ENCODE measurements at regions not wholly inside any gene's neighbourhood (a gene's known extent, or its start where the extent isn't known, plus 50 kb on each side); places are given as distances from the start of the nearest gene placed in this dataset.

- Mint-ChIP-seq H3K36me3 (ENCODE audit: low read depth) (no peaks in the 10 kb centered on the region), H3K27me3 (no peaks in the 10 kb centered on the region), H3K27ac (no peak overlapping the region), H3K9me3 (peaks cover 7% of the 10 kb centered on the region), H3K4me3 (no peak overlapping the region), H3K4me1 (no peaks in the 10 kb centered on the region)
- POLR2A ChIA-PET: no interaction called here
- DNase-seq: no peak
- CTCF ChIA-PET: no interaction called here
These were observed 115.2 kb upstream of the CDH12 start for GRCh38 chr5:22968386-22968785.

GRCh38 chr5:22965960-22966359, 112.8 kb upstream of the CDH12 start:
- no peak overlapping the region for H3K4me3 Mint-ChIP-seq

GRCh38 chr5:22964632-22965031, 111.5 kb upstream of the CDH12 start:
- no peak for DNase-seq
- Mint-ChIP-seq H3K27me3 (no peaks in the 10 kb centered on the region), H3K9me3 (peaks cover 9% of the 10 kb centered on the region), H3K27ac (no peak overlapping the region), H3K4me1 (no peaks in the 10 kb centered on the region), H3K4me3 (no peak overlapping the region), H3K36me3 (ENCODE audit: low read depth) (no peaks in the 10 kb centered on the region)
- POLR2A ChIA-PET: no interaction called here
- CTCF ChIA-PET: no interaction called here

More at GRCh38 chr5:22965960-22966359, 112.8 kb upstream of the CDH12 start:
- Mint-ChIP-seq H3K27ac (no peak overlapping the region), H3K4me1 (no peaks in the 10 kb centered on the region), H3K27me3 (no peaks in the 10 kb centered on the region), H3K9me3 (peaks cover 9% of the 10 kb centered on the region), H3K36me3 (ENCODE audit: low read depth) (no peaks in the 10 kb centered on the region)
- POLR2A ChIA-PET: no interaction called here
- CTCF ChIA-PET: no interaction called here
- DNase-seq: no peak

DNA sequence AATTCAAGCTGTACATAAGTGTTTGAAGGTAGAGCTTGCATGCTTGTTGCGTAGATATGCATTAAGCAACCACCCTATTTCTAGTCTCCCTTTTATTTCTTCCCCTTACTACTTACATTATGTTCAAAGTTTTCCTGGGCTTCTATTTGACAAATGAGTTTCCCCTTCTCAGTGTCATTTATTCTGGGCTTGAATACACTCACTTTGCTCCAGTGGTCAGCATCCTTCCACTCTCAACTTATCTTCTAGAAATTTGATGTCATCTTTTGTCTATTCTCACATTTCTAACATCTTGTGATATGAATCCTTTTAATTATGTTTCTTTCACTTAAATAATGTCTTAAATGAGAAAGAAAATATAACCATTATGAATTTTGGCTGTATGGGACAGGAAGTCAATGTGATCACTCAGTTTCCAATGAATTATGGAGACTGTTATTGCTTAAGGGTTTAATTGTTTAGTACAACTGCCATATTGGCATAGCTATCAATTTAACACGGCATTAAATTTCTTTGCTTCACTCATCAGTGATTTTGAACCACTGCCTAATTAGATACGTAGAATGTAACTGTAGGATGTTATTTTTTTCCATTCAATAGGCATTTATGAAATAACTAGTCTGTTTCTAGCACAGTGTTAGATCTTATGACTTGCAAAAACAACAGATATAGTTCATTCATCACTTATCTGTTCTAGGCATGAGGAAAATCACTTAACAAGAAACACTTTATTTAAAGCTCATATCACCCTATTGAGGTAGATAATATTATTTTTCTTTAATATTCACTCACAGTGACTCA, 105.5 kb upstream of the CDH12 start:
- POLR2A ChIA-PET: no interaction called here
- no peak for DNase-seq

DNA sequence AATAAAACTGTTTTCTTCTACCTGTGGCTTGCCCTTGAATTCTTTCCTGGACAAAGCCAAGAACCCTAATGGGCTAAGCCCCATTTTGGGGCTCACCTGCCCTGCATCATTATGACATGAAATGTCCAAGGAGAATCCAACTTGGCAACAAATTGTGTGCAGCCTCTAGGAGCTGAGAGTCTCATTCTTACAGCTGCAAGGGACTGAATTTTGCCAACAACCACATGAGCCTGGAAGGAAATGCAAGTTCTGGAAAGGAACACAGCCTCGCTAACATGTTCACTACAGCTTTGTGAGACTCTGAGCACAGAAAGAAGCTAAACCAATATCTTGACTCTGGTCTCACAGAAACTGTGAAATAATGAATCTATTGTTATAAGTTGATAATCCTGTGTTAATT, 94.8 kb upstream of the CDH12 start:
- H3K4me3 Mint-ChIP-seq: no peak overlapping the region
- POLR2A ChIA-PET: no interaction called here
- CTCF ChIA-PET: no interaction called here
- DNase-seq: no peak
- H3K27ac Mint-ChIP-seq: no peak overlapping the region
- H3K36me3 Mint-ChIP-seq (ENCODE audit: low read depth): no peaks in the 10 kb centered on the region
- no peaks in the 10 kb centered on the region for H3K27me3 Mint-ChIP-seq
- no peaks in the 10 kb centered on the region for H3K9me3 Mint-ChIP-seq
- H3K4me1 Mint-ChIP-seq: no peaks in the 10 kb centered on the region

More for the DNA sequence above, 105.5 kb upstream of the CDH12 start:
- no peak overlapping the region for H3K4me3 Mint-ChIP-seq
- peaks cover 6% of the 10 kb centered on the region for H3K9me3 Mint-ChIP-seq
- H3K36me3 Mint-ChIP-seq (ENCODE audit: low read depth): no peaks in the 10 kb centered on the region
- CTCF ChIA-PET: no interaction called here
- no peaks in the 10 kb centered on the region for H3K4me1 Mint-ChIP-seq
- no peak overlapping the region for H3K27ac Mint-ChIP-seq
- H3K27me3 Mint-ChIP-seq: no peaks in the 10 kb centered on the region

DNA sequence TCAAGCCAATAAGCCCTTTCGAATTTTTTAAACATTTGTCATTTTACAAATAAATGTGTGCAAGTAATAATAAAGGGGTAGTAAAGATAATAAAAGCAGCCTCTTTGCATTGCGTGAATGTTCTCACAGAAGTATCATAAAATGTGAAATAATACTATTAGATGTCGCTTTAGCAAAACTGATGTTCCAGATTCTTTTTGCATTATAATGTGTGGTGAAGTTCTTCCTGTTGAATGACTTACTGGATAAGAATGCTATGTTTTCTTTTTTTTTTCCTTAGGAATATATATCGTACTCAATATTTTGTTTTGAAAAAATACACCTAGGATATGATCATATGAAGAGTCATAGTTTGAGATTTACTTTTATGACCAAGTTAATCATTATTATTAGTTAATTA, 85.2 kb upstream of the CDH12 start:
- POLR2A ChIA-PET: no interaction called here
- Mint-ChIP-seq H3K27me3 (no peaks in the 10 kb centered on the region), H3K27ac (no peak overlapping the region), H3K36me3 (ENCODE audit: low read depth) (no peaks in the 10 kb centered on the region), H3K4me3 (no peak overlapping the region), H3K4me1 (no peaks in the 10 kb centered on the region), H3K9me3 (peaks cover 17% of the 10 kb centered on the region)
- no peak for DNase-seq
- CTCF ChIA-PET: no interaction called here

- DNase-seq: no peak
- H3K27me3 Mint-ChIP-seq: no peaks in the 10 kb centered on the region
- CTCF ChIA-PET: no interaction called here
- no peaks in the 10 kb centered on the region for H3K4me1 Mint-ChIP-seq
- peaks cover 25% of the 10 kb centered on the region for H3K9me3 Mint-ChIP-seq
- no peak overlapping the region for H3K4me3 Mint-ChIP-seq
- POLR2A ChIA-PET: no interaction called here
- no peak overlapping the region for H3K27ac Mint-ChIP-seq
- no peaks in the 10 kb centered on the region for H3K36me3 Mint-ChIP-seq (ENCODE audit: low read depth)
These were observed 75.8 kb upstream of the CDH12 start for GRCh38 chr5:22928821-22929482.

GRCh38 chr5:22926574-22926973, 73.4 kb upstream of the CDH12 start:
- POLR2A ChIA-PET: no interaction called here

GRCh38 chr5:22918511-22918910, 65.4 kb upstream of the CDH12 start:
- Mint-ChIP-seq H3K27me3 (no peaks in the 10 kb centered on the region), H3K27ac (no peak overlapping the region), H3K4me3 (no peak overlapping the region), H3K9me3 (peaks cover 12% of the 10 kb centered on the region), H3K4me1 (no peaks in the 10 kb centered on the region), H3K36me3 (ENCODE audit: low read depth) (no peaks in the 10 kb centered on the region)
- ChIA-PET CTCF (no interaction called here), POLR2A (no interaction called here)
- DNase-seq: no peak

More at GRCh38 chr5:22926574-22926973, 73.4 kb upstream of the CDH12 start:
- Mint-ChIP-seq H3K9me3 (peaks cover 15% of the 10 kb centered on the region), H3K27me3 (no peaks in the 10 kb centered on the region), H3K27ac (no peak overlapping the region), H3K4me3 (no peak overlapping the region), H3K4me1 (no peaks in the 10 kb centered on the region), H3K36me3 (ENCODE audit: low read depth) (no peaks in the 10 kb centered on the region)
- DNase-seq: no peak
- CTCF ChIA-PET: no interaction called here

DNA sequence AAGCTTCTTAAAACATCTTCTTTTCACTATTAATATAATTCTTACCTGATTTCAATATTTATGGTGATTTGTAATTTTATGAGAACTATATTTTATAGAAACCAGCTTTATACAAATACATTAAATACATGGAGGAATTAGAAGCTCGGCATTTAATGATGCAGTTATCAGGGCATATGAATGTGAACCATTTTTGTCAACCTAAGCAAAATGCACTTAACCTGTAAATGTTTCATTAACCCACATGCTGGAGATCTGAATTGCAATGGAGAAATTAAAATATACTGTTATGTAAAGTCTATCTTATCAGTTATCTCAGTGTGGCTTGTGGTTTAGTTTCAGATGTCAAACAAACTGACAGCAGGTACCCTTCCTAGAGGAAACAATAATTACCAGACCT, 63.2 kb upstream of the CDH12 start:
- no peaks in the 10 kb centered on the region for H3K27me3 Mint-ChIP-seq
- no peaks in the 10 kb centered on the region for H3K4me1 Mint-ChIP-seq
- no peak overlapping the region for H3K27ac Mint-ChIP-seq
- H3K4me3 Mint-ChIP-seq: no peak overlapping the region
- no peak for DNase-seq
- CTCF ChIA-PET: no interaction called here
- H3K9me3 Mint-ChIP-seq: peaks cover 5% of the 10 kb centered on the region
- no peaks in the 10 kb centered on the region for H3K36me3 Mint-ChIP-seq (ENCODE audit: low read depth)
- POLR2A ChIA-PET: no interaction called here

DNA sequence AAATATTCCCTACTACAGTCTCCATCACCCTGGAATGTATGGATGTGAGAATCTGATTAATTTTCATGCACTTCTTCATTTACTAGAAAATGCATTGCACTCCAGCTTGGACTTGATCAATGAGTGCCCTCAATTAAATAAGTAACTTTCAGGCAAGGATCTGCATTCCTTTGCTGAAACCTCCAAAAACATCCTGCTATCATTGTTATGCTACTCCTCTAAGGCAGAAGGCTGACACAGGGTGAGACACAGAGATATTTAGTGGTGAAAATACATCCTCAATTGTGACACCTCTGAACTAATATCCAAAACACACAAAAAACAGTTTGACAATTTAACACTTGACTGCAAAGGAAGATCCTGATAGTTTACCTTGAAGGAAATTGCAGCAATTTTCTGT, 57.9 kb upstream of the CDH12 start:
- Mint-ChIP-seq H3K27ac (no peak overlapping the region), H3K27me3 (no peaks in the 10 kb centered on the region), H3K4me1 (no peaks in the 10 kb centered on the region), H3K4me3 (no peak overlapping the region), H3K9me3 (peaks cover 11% of the 10 kb centered on the region), H3K36me3 (ENCODE audit: low read depth) (no peaks in the 10 kb centered on the region)
- ChIA-PET CTCF (no interaction called here), POLR2A (no interaction called here)
- no peak for DNase-seq

DNA sequence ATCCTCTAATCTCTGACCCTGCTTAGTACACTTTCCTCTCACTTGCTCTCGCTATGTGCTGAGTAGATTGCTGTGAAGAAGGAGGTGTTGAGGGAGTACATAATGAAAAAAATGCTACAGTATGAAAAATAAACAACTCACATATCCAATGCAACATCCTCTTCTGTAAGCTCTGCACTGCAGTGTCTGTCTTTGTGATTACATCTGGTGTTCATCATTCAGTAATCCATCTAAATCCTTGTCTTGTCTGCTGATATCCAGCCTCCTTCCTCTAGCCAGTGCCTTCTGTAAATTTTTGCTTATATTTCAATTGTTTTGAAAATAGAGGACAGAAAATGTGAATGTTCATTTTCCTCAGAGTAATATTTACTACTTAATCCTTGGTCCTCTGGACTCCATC, 57.4 kb upstream of the CDH12 start:
- H3K27me3 Mint-ChIP-seq: no peaks in the 10 kb centered on the region
- ChIA-PET POLR2A (no interaction called here), CTCF (no interaction called here)
- H3K27ac Mint-ChIP-seq: no peak overlapping the region
- H3K4me1 Mint-ChIP-seq: no peaks in the 10 kb centered on the region
- H3K9me3 Mint-ChIP-seq: peaks cover 11% of the 10 kb centered on the region
- no peak overlapping the region for H3K4me3 Mint-ChIP-seq
- no peaks in the 10 kb centered on the region for H3K36me3 Mint-ChIP-seq (ENCODE audit: low read depth)
- no peak for DNase-seq

DNA sequence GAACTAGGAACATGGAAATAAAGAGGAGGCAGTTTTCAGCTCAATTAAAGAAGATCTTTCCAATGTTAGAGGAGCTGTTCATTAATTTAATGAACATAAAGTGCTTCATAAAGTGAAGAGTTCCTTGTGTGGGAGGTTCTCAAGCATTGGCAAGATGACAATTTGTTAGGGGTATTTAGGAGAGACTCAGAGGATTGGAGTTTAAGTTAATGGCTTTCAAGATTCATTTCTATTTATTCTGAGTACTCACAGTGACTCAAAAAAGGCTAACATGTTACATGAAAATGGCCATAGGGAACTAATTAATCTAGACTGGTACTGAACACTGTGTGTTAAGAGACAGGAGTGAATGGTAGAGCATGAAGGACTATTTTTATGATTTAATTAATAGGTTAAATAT, 55.4 kb upstream of the CDH12 start:
- Mint-ChIP-seq H3K9me3 (peaks cover 11% of the 10 kb centered on the region), H3K4me3 (no peak overlapping the region), H3K27ac (no peak overlapping the region), H3K36me3 (ENCODE audit: low read depth) (no peaks in the 10 kb centered on the region), H3K27me3 (no peaks in the 10 kb centered on the region), H3K4me1 (no peaks in the 10 kb centered on the region)
- ChIA-PET POLR2A (no interaction called here), CTCF (interaction anchor here (0.6 kb wide), 1 partner anchor 419 kb away, joined by 4 read pairs; no protein-coding TSS in a partner anchor)
- DNase-seq: no peak

DNA sequence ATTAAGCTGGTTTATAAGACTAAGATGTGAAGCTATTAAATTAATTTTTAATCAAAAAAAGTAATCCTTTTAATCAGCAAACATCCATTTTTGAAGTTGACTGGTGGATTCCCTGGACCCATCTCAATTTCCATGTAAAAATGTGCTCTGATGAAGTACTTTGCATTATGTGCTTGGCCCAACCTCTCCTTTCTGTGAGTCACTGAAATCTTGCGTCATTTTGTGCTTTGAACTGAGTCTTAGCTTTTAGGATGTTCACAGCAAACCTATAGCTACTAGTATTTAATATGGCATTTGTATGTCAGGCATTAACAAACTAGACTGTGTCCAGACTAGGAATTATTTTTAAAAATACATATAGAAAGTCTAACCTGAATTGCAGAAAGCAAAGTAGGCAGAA, 55.0 kb upstream of the CDH12 start:
- Mint-ChIP-seq H3K36me3 (ENCODE audit: low read depth) (no peaks in the 10 kb centered on the region), H3K27ac (no peak overlapping the region), H3K9me3 (peaks cover 11% of the 10 kb centered on the region), H3K27me3 (no peaks in the 10 kb centered on the region), H3K4me3 (no peak overlapping the region), H3K4me1 (no peaks in the 10 kb centered on the region)
- no peak for DNase-seq
- ChIA-PET POLR2A (no interaction called here), CTCF (interaction anchor here (0.6 kb wide), 1 partner anchor 419 kb away, joined by 4 read pairs; no protein-coding TSS in a partner anchor)
